Muscle layer of colon (tissue), 2 donors: ENCODE measurements at regions not wholly inside any gene's neighbourhood (a gene's known extent, or its start where the extent isn't known, plus 50 kb on each side); places are given as distances from the start of the nearest gene placed in this dataset.

Source experiments
- H3K27ac ChIP-seq: one replicate; pipeline ENCODE4 v1.7.0; 2013; ENCODE audit warnings: low read depth, mild to moderate bottlenecking, low read length, moderate library complexity
- H3K27me3 ChIP-seq, 2 donors: one replicate each; pipeline ENCODE4 v1.7.0; 2013; ENCODE audit warnings: low read length in 2 of 2, mild to moderate bottlenecking in 2 of 2; ENCODE audit not compliant: insufficient read depth in 2 of 2, control insufficient read depth in 1 of 2
- H3K36me3 ChIP-seq: one replicate; pipeline ENCODE4 v1.7.0; 2013; ENCODE audit warnings: mild to moderate bottlenecking, low read length; ENCODE audit not compliant: insufficient read depth
- H3K4me1 ChIP-seq: one replicate; pipeline ENCODE4 v1.7.0; 2013; ENCODE audit warnings: mild to moderate bottlenecking, low read length; ENCODE audit not compliant: insufficient read depth
- H3K4me3 ChIP-seq, 2 donors: one replicate each; pipeline ENCODE4 v1.7.0; 2013; ENCODE audit warnings: low read length in 2 of 2, low read depth in 1 of 2, mild to moderate bottlenecking in 1 of 2, moderate library complexity in 1 of 2
- H3K9ac ChIP-seq: one replicate; pipeline ENCODE4 v1.7.0; 2013; ENCODE audit warnings: low read length
- H3K9me3 ChIP-seq: one replicate; pipeline ENCODE4 v1.7.0; 2013; ENCODE audit warnings: mild to moderate bottlenecking, low read length
- donor health status: abdominal sarcoma.
- donor health status: Adenocarcinoma of cecum.

DNA sequence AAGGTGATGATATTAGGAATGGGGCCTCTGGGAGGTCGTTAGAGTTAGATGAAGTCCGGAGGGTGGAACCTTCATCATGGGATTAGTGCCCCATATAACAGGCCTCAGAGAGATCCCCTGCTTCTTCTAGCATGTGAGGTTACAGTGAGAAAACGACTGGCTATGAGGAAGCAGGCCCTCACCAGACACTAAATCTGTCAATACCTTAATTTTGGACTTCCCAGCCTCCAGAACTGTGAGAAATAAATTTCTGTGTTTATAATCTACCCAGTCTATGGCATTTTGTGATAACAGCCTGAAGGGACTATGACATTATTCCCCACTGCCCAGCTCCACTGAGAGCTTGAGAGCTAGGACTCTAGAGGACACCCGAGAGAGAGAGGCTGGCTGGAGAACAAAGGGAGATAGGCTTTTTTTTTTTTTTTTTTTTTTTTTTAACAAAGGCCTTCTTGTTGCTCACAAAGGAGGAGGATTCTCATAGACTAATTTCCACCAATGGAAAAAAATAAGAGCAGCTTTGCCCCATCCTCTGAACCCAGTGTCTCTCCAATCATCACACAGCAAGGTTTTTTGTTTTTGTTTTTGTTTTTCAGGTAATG, 87.8 kb upstream of the EEA1 start:
- H3K9ac ChIP-seq = no peak overlapping the region
- no peak overlapping the region for H3K27ac ChIP-seq
- H3K36me3 ChIP-seq = no peaks in the 10 kb centered on the region
- H3K4me3 ChIP-seq = no peak overlapping the region
- no peaks in the 10 kb centered on the region for H3K9me3 ChIP-seq
- H3K4me1 ChIP-seq = no peaks in the 10 kb centered on the region
- H3K27me3 ChIP-seq = no peaks in the 10 kb centered on the region

DNA sequence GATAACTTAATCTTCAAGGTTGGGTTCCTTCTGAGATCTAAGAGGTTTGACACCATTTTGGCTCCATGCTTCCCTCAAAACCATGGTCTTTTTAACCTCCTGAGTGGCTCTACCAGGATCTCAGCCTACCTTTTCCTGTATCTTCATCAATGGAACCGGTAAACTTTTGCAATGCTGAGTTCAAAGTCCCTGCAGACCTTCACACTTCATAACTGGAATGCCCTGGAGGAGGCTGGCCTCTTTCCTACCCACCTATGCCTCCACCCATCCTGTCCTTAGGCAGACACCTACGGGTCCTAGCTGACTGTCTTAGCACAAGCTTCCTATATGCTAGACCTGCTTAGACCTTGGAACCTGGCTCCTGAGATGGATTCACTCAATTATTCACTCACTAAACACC, 89.5 kb upstream of the EEA1 start:
- Histone ChIP-seq H3K27me3 (no peaks in the 10 kb centered on the region), H3K9me3 (no peaks in the 10 kb centered on the region), H3K9ac (no peak overlapping the region), H3K4me1 (no peaks in the 10 kb centered on the region), H3K4me3 (no peak overlapping the region), H3K36me3 (no peaks in the 10 kb centered on the region), H3K27ac (no peak overlapping the region)

DNA sequence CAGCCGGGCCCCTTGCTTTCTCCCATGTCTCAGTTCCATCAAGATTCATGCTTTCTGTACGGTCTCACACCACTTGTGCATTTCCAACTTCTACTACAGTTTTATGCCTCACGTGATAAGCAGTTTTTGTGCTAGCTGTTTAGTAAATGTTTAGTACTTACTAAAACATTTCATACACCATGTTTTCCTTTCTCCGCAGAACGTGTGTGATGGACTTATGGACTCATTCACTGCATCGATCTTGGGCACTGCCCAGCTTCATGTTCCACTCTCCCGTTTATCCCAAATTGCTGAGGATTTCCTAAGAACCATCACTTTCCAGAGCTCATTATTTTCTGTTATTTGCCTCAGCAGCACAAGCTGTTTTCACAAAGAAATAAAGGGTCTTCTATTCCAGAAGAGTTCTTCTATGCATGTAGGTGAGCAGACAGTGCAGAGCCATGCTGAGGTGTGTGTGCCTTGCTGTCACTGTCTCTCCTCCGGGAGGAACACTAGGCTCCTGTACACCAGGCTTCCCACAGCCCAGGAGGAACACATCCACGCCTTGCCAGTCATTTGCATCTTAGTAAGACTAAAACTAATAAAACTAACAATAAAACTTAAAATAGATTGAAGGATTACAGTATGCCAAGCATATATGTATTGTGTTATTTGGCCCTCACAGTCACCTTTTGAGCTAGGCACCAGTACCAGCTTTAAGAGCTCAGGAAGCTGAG, 90.3 kb upstream of the EEA1 start:
- no peaks in the 10 kb centered on the region for H3K9me3 ChIP-seq
- H3K27ac ChIP-seq = no peak overlapping the region
- H3K4me1 ChIP-seq = no peaks in the 10 kb centered on the region
- H3K27me3 ChIP-seq = no peaks in the 10 kb centered on the region
- H3K4me3 ChIP-seq = no peak overlapping the region
- H3K36me3 ChIP-seq = no peaks in the 10 kb centered on the region
- no peak overlapping the region for H3K9ac ChIP-seq

DNA sequence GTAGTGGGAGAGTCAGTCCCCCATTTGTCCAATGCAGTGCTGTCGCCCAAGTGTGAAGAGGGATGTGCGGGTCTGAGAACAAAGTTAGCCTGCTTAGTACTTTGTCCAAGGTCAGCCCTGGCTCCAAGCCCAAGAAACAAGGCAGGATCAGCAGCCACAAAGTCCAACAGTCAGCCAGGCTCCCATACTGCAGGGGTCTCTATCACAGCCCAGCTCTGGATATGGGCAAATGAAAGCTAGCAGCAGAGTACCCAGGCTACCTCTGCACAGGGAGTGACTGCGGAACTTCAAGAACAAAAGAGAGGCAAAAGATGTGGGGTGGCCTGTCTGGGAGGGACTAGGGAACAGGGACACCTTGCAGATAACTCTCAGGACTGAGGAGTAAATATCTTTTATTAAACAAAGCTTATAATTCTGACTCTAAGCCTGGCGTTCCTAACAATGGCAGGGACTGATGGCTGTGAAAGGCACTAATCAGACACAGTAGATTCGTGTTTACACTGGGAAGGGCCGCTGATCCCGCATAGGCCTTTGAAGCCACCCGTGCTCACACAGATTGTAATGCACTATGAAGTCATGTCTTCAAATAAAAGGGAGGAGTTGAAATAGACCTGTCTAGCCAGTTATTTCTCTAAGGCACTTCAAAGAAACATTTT, 91.0 kb upstream of the EEA1 start:
- Histone ChIP-seq H3K27ac (no peak overlapping the region), H3K9ac (no peak overlapping the region), H3K36me3 (no peaks in the 10 kb centered on the region), H3K4me1 (no peaks in the 10 kb centered on the region), H3K27me3 (no peaks in the 10 kb centered on the region), H3K4me3 (no peak overlapping the region), H3K9me3 (no peaks in the 10 kb centered on the region)

DNA sequence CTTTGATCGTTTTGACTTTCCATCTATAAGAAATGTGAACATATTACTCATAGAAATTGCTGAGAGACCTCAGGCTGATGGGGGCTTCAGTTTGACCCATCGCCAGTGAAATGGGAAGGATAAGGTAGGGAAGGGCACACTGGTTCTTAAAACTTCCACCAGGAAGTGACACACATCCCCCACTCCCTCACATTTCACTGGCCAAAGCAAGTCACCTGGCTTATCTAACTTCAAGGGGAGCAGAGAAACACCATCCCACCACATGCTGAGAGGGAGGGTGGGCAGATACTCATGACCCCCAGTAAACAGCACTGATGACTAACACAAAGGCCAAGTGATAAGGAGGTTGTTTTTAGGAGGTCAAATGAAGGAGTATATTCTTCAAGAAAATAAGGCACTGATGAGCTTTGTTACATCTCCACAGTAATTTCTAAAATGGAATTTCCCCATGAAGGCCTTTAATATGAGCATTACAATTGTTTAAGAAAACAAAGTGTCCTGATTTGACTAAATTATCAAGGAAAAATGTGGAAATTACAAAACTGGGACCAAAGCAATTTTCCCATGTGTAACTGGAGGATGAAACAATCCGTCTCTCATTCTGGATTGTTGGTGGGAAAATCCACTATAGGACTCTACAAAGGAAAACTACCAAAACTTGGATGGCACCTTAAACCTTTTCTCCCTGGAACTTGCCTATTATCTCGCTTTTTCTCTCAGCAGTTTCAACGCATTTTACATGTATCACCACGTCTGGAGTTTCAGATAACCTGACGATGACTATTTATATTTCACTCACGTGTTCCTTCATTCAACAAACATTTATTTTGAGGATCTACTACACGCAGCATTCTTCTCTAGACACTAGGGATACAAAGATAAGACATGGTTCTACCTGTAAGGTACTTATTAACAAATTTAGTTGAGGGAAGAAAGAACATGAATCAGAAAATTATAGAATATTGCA, 91.8 kb upstream of the EEA1 start:
- H3K9me3 ChIP-seq = no peaks in the 10 kb centered on the region

DNA sequence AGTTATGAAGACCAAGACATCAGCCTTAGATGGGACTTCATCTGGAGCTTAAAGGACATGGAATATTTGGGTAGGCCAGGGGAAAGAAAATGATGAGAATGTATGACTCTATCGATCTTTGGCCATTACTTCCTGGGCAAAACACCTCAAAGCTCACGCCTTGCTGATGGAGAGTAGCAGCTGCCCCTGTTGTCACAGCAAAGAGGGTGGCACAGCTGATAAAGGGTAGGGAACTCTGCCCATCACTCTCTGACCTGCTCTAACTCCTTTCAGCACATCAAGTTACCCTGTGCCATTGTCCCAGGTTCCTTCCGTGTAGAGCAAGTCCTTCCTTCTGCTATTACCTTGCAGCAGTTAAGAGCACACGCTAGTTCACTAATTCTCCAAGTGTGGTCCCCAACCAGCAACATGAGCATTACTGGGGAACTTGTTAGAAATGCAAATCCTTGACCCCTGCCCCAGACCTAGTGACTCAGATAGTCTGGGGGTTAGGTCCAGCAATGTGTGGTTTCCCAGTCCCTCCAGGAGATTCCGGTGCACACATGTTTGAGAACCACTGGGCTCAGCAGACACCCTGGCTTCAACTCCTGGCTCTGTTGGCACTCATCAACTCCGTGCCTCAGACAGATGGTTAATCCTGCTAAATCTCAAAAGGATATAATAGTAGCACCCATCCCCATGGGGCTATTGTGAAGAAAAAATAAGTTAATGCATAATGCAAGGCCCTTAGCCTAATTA, 93.7 kb upstream of the EEA1 start:
- Histone ChIP-seq H3K9ac (no peak overlapping the region), H3K36me3 (no peaks in the 10 kb centered on the region), H3K4me3 (no peak overlapping the region), H3K4me1 (no peaks in the 10 kb centered on the region), H3K9me3 (no peaks in the 10 kb centered on the region), H3K27me3 (no peaks in the 10 kb centered on the region), H3K27ac (no peak overlapping the region)

More for the DNA sequence above, 91.8 kb upstream of the EEA1 start:
- Histone ChIP-seq H3K4me3 (no peak overlapping the region), H3K4me1 (no peaks in the 10 kb centered on the region), H3K27ac (no peak overlapping the region), H3K36me3 (no peaks in the 10 kb centered on the region), H3K27me3 (no peaks in the 10 kb centered on the region), H3K9ac (no peak overlapping the region)

DNA sequence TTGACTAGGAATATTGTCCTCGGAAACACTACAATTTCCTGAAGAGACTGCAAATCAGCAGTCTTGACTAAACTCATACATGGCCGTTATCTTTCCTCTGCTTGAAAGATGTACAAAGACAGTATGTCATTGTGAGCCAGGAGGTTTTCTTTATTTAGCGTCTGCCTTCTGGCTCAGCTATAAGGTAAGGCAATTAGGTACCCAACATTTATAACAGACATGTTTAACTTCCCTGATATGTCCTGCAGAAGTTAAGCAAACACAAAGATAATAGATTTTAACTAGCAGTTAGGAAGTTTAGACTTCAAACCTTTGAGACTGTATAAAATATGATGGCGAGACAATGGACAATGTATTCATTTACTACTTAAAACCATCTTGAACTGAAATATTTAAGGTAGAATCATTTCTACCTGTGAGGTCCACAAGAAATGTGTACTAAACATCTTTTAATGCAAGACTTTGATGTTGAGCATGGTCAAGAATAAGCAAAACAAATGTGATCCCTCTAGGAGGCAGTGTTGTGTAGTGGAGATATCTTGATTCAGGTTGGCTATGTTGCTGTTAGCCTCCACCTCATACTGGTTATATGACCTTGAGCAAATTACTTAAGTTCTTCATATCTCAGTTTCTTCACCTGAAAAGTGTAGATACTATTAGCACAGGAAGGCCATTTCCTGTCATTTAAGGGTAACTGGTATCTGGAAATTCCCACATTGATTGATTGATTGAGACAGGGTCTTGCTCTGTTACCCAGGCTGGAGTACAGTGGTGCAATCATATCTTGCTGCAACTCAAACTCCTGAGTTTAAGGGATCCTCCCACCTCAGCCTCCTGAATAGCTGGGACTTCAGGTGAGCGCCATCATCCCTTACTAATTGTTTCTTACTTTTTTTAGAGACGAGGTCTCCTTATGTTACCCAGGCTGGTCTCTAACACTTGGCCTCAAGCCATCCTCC, 96.3 kb upstream of the EEA1 start:
- no peak overlapping the region for H3K27ac ChIP-seq
- H3K4me1 ChIP-seq = no peaks in the 10 kb centered on the region
- no peaks in the 10 kb centered on the region for H3K36me3 ChIP-seq

DNA sequence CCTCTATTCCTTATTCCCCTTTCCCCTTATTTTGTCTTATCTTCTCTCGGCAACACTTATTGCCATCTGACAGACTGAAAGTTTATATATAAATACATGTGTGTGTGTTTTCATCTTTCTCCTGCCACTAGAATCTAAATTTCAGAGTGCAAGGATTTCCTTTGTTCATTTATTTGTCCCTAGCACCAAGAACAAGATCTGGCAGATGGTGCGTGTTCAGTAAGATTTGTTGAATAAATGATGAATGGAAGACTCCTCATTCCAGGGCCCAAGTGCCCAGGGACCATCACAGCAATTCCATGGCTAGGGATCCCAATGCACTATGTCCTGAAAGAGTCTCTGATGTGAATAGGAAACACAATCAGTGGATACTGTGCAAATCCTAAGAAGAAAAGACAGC, 97.9 kb upstream of the EEA1 start:
- Histone ChIP-seq H3K9me3 (no peaks in the 10 kb centered on the region), H3K27me3 (no peaks in the 10 kb centered on the region), H3K4me1 (no peaks in the 10 kb centered on the region), H3K27ac (no peak overlapping the region), H3K4me3 (no peak overlapping the region), H3K9ac (no peak overlapping the region), H3K36me3 (no peaks in the 10 kb centered on the region)

More for the DNA sequence above, 96.3 kb upstream of the EEA1 start:
- H3K9me3 ChIP-seq = no peaks in the 10 kb centered on the region
- H3K9ac ChIP-seq = no peak overlapping the region
- H3K27me3 ChIP-seq = no peaks in the 10 kb centered on the region
- no peak overlapping the region for H3K4me3 ChIP-seq

DNA sequence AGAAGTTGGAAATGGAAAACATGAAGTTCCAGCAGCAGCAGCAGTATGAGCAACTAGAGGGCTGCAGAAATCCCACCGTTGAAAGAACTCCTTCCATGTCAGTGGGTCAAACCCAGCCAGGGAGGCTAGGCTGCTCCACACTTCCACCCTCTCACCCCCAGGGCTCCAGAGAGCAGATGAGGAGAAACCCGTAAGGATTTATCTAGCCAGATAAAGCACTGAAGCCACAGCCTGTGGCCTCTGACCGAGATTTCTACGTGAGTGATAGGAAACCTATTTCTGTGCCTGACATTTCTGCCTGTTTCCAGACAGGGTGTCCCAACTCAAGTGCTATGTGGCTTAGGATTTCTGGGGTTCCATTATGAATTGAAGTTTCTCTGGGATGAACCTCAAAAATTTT, 100.0 kb upstream of the EEA1 start:
- no peak overlapping the region for H3K27ac ChIP-seq
- no peaks in the 10 kb centered on the region for H3K36me3 ChIP-seq
- H3K9me3 ChIP-seq = no peaks in the 10 kb centered on the region
- no peaks in the 10 kb centered on the region for H3K4me1 ChIP-seq
- no peak overlapping the region for H3K9ac ChIP-seq
- no peaks in the 10 kb centered on the region for H3K27me3 ChIP-seq
- no peak overlapping the region for H3K4me3 ChIP-seq

DNA sequence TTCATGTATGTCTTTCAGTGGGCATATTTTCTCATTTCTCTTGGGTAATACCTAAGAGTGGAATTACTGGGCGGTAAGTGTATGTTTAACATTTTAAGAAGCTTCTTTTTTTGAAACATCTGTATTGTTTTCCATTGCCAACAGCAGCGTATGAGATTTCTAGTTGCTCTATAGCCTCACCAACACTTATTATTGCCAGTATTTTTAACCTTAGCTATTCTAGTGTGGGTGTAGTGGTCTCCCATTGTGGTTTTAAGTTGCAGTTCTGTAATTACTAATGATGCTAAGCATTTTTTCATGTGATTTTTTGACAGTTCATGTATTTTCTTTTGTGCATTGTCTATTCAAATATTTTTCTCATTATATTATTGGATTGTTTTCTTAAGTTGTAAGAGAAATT, 101.9 kb upstream of the EEA1 start:
- H3K27me3 ChIP-seq = no peaks in the 10 kb centered on the region
- no peak overlapping the region for H3K27ac ChIP-seq
- H3K9me3 ChIP-seq = no peaks in the 10 kb centered on the region
- no peaks in the 10 kb centered on the region for H3K4me1 ChIP-seq
- H3K9ac ChIP-seq = no peak overlapping the region
- H3K4me3 ChIP-seq = no peak overlapping the region
- H3K36me3 ChIP-seq = no peaks in the 10 kb centered on the region
